Psoas muscle (tissue), 7 donors: ENCODE measurements at regions not wholly inside any gene's neighbourhood (a gene's known extent, or its start where the extent isn't known, plus 50 kb on each side); places are given as distances from the start of the nearest gene placed in this dataset.

ENCODE experiments used
- ATAC-seq, 4 donors: fragments of 200-7000 bp; cut with Tn5 transposase; one replicate each; pipeline ENCODE4 v1.9.1; 2020; ENCODE audit warnings: moderate library complexity in 3 of 4, mild to moderate bottlenecking in 2 of 4
- DNase-seq, 2 donors: peaks; one replicate each; pipeline ENCODE4 v3.0.0-alpha.2; 2020
- H3K27ac ChIP-seq: fragments of 200-600 bp; one replicate; pipeline ENCODE4 v1.8.0; 2022
- H3K27me3 ChIP-seq, 3 donors: fragments of 200-600 bp in 1 of 3; one replicate each; pipeline versions ENCODE4 v1.6.1 to v1.8.0; 2013 to 2022; ENCODE audit warnings: low read length in 2 of 3, mild to moderate bottlenecking in 2 of 3, moderate library complexity in 1 of 3; ENCODE audit not compliant: insufficient read depth in 3 of 3
- H3K36me3 ChIP-seq, 2 donors: fragments of 200-600 bp in 1 of 2; one replicate each; pipeline versions ENCODE4 v1.6.1 to v1.8.0; 2013 to 2022; ENCODE audit warnings: low read depth in 1 of 2, mild to moderate bottlenecking in 1 of 2, moderate library complexity in 1 of 2; ENCODE audit not compliant: insufficient read depth in 1 of 2
- H3K4me1 ChIP-seq: fragments of 200-600 bp; one replicate; pipeline ENCODE4 v1.8.0; 2022
- H3K4me3 ChIP-seq: fragments of 200-600 bp; one replicate; pipeline ENCODE4 v1.8.0; 2022; ENCODE audit warnings: mild to moderate bottlenecking
- H3K9me3 ChIP-seq: fragments of 200-600 bp; one replicate; pipeline ENCODE4 v1.8.0; 2022
- WGBS, 3 donors: extraction: QIAGEN DNeasy Blood & Tissue Kit; methylation state at CpG; one replicate each; pipeline versions ENCODE4 v1.1.6 to v1.1.7; 2013; 5-methylcytosine and 5-hydroxymethylcytosine counted together
- intact Hi-C, 2 donors: fragments of 100-400 bp; cut with DNase I; formaldehyde crosslinking; loops; one replicate each; pipeline versions ENCODE4 v1.11.0 to v1.14.2; 2022
- TF ChIP-seq, protein P1 (sequence below): fragments of 200-600 bp; IDR thresholded peaks from one replicate; pipeline ENCODE4 v1.8.0; 2022; ENCODE audit warnings: antibody characterized with exemption
- donor health status: healthy with polysubstance abuse.
- donor health status: DM: no; HTN: no; CAD: no; lungs with moderate emphysema.
- donor health status: Bipolar disorder and iron deficiency.
- donor health status: healthy.
- donor health status: DM: yes; HTN: yes; CAD: no.
- donor health status: DM: no; HTN: no; CAD: no.
- donor health status: DM: yes; HTN: yes; CAD: no.

- H3K36me3 ChIP-seq = no peaks in the 10 kb centered on the region
- H3K27me3 ChIP-seq = peaks cover 0 to 6% (median 5%) of the 10 kb centered on the region in 3 donors
- H3K27ac ChIP-seq = no peak overlapping the region
- no peak overlapping the region for H3K4me3 ChIP-seq
- DNase-seq (no peak), ATAC-seq (no peak)
- 82 to 83% (median 82%) methylated on average over 3 of the region's 3 CpGs for WGBS, 3 donors
- TF ChIP-seq, protein P1, sequence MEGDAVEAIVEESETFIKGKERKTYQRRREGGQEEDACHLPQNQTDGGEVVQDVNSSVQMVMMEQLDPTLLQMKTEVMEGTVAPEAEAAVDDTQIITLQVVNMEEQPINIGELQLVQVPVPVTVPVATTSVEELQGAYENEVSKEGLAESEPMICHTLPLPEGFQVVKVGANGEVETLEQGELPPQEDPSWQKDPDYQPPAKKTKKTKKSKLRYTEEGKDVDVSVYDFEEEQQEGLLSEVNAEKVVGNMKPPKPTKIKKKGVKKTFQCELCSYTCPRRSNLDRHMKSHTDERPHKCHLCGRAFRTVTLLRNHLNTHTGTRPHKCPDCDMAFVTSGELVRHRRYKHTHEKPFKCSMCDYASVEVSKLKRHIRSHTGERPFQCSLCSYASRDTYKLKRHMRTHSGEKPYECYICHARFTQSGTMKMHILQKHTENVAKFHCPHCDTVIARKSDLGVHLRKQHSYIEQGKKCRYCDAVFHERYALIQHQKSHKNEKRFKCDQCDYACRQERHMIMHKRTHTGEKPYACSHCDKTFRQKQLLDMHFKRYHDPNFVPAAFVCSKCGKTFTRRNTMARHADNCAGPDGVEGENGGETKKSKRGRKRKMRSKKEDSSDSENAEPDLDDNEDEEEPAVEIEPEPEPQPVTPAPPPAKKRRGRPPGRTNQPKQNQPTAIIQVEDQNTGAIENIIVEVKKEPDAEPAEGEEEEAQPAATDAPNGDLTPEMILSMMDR = no peak
- no peaks in the 10 kb centered on the region for H3K4me1 ChIP-seq
- H3K9me3 ChIP-seq = no peaks in the 10 kb centered on the region
- intact Hi-C loops = no loop called here
Measured at GRCh38 chr19:30215248-30215647, 156.9 kb upstream of the ZNF536 start.

GRCh38 chr19:30216453-30216852 lies 155.7 kb upstream of the ZNF536 start:
- DNase-seq = no peak
- peaks cover 0 to 16% (median 3%) of the 10 kb centered on the region in 3 donors for H3K27me3 ChIP-seq
- H3K9me3 ChIP-seq = no peaks in the 10 kb centered on the region
- intact Hi-C loops = no loop called here
- ATAC-seq = no peak
- TF ChIP-seq, protein P1 = no peak
- H3K27ac ChIP-seq = no peak overlapping the region
- no peak overlapping the region for H3K4me3 ChIP-seq
- no peaks in the 10 kb centered on the region for H3K36me3 ChIP-seq
- WGBS, 3 donors = 90 to 97% (median 92%) methylated on average over 4 of the region's 4 CpGs
- no peaks in the 10 kb centered on the region for H3K4me1 ChIP-seq

DNA sequence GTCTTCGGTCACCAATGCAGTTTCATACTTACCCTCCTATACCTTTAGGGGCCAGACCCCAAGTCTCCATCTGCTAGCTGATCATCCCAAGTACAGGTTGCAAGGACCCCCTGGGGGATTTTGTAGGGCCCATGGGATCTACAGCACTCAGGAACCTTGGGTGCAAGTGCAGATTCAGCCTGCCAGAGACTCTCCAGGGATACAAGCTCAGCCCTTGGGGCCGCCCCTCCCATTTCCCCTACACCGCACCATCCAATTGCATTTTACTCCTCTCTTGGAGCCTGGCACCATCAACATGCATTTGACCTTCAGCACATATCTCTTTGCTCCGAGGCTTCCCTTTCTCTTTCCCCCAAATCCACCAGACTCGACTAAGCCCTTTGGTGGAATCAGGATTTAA lies 154.7 kb upstream of the ZNF536 start:
- Histone ChIP-seq H3K36me3 (no peaks in the 10 kb centered on the region), H3K4me1 (no peaks in the 10 kb centered on the region), H3K27me3 (peaks cover 0 to 24% (median 6%) of the 10 kb centered on the region in 3 donors), H3K27ac (no peak overlapping the region), H3K4me3 (no peak overlapping the region), H3K9me3 (no peaks in the 10 kb centered on the region)
- TF ChIP-seq, protein P1 = no peak
- ATAC-seq (no peak), DNase-seq (no peak)
- 76 to 86% (median 79%) methylated on average over 5 of the region's 5 CpGs for WGBS, 3 donors
- intact Hi-C loops = no loop called here

GRCh38 chr19:30219702-30220101 lies 152.5 kb upstream of the ZNF536 start:
- Histone ChIP-seq H3K4me1 (no peaks in the 10 kb centered on the region), H3K4me3 (no peak overlapping the region), H3K27me3 (peaks cover 0 to 47% (median 18%) of the 10 kb centered on the region in 3 donors), H3K27ac (no peak overlapping the region), H3K36me3 (no peaks in the 10 kb centered on the region), H3K9me3 (no peaks in the 10 kb centered on the region)
- ATAC-seq (no peak), DNase-seq (no peak)
- intact Hi-C loops = loop anchor here in 1 of 2 donors (5.0 to 10.0 kb wide), 2 partner anchors 185 to 433 kb away; no protein-coding TSS in a partner anchor
- 82 to 94% (median 87%) methylated on average over 5 of the region's 5 CpGs for WGBS, 3 donors
- TF ChIP-seq, protein P1 = no peak

GRCh38 chr19:30221176-30221575 lies 151.0 kb upstream of the ZNF536 start:
- whole genome bisulfite sequencing, 3 donors = 85 to 88% (median 88%) methylated on average over 6 of the region's 6 CpGs
- Histone ChIP-seq H3K27ac (no peak overlapping the region), H3K9me3 (no peaks in the 10 kb centered on the region), H3K27me3 (peaks cover 0 to 61% (median 23%) of the 10 kb centered on the region in 3 donors), H3K4me1 (peaks cover 3% of the 10 kb centered on the region), H3K36me3 (no peaks in the 10 kb centered on the region), H3K4me3 (no peak overlapping the region)
- DNase-seq (no peak), ATAC-seq (no peak)
- intact Hi-C loops = loop anchor here in 1 of 2 donors (5.0 to 10.0 kb wide), 2 partner anchors 184 to 431 kb away; no protein-coding TSS in a partner anchor
- TF ChIP-seq, protein P1 = no peak
